Stomach (tissue), 4 donors: ENCODE measurements at regions not wholly inside any gene's neighbourhood (a gene's known extent, or its start where the extent isn't known, plus 50 kb on each side); places are given as distances from the start of the nearest gene placed in this dataset.

Experiments used
- POLR2A ChIP-seq, 4 donors: fragments of 450-650 bp; IDR thresholded peaks; one replicate each; pipeline ENCODE4 v1.6.1; 2016; ENCODE audit warnings: antibody characterized with exemption in 4 of 4, control low read depth in 2 of 4, mild to moderate bottlenecking in 1 of 4, moderate library complexity in 1 of 4
- POLR2AphosphoS5 ChIP-seq, 3 donors: sonication (generic); formaldehyde crosslinking; IDR thresholded peaks; one replicate each; pipeline ENCODE4 v1.6.1; 2016; ENCODE audit warnings: antibody characterized with exemption in 3 of 3
- TF ChIP-seq, protein P1 (sequence below), 7 experiments: fragments of 450-650 bp in 4 of 7; fragments of 200-600 bp in 3 of 7; sonication (generic) in 3 of 7; IDR thresholded peaks; one replicate each; pipeline ENCODE4 v1.5.1; 2016 to 2019; ENCODE audit warnings: antibody characterized with exemption in 7 of 7, control low read depth in 2 of 7, mild to moderate bottlenecking in 1 of 7

DNA sequence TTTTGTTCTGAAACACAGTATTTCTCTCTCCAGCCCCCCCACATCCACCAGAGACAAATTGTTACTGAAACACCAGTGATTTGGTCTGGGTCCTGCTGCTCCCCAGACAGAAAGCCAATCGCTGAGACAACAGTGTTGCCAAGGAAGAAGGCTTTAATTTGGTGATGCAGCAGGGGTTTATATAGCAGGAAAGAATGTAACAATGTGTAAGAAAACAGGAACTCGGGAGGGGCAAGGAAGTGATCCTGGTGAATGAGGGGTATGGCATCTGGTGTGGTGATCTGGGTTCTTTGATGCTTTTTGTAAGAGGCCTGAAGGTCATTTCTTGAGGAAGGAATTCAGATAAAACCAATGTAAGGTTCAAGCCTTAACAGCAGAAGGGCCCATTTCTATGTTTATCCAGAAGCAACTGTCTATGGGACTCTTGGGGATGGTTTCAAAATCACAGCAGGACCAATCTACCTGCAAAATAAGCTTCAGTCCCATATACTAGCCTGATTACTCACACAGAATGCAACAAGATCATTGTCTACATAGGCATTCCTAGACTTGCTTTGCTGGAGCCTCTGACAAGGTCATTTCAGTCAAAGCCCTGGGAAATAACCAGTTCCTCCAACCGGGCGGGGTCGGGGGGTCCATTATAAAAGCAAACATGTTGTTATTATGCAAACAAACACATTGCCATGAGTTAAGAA is 445.2 kb upstream of the ZFP42 start:
- TF ChIP-seq, protein P1, sequence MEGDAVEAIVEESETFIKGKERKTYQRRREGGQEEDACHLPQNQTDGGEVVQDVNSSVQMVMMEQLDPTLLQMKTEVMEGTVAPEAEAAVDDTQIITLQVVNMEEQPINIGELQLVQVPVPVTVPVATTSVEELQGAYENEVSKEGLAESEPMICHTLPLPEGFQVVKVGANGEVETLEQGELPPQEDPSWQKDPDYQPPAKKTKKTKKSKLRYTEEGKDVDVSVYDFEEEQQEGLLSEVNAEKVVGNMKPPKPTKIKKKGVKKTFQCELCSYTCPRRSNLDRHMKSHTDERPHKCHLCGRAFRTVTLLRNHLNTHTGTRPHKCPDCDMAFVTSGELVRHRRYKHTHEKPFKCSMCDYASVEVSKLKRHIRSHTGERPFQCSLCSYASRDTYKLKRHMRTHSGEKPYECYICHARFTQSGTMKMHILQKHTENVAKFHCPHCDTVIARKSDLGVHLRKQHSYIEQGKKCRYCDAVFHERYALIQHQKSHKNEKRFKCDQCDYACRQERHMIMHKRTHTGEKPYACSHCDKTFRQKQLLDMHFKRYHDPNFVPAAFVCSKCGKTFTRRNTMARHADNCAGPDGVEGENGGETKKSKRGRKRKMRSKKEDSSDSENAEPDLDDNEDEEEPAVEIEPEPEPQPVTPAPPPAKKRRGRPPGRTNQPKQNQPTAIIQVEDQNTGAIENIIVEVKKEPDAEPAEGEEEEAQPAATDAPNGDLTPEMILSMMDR (IDR thresholded peaks at IDR 0.05), result no peak
- TF ChIP-seq POLR2AphosphoS5 (IDR thresholded peaks at IDR 0.05) (no peak), POLR2A (IDR thresholded peaks at IDR 0.05) (no peak)
